GM13976 (cell line): ENCODE measurements at regions not wholly inside any gene's neighbourhood (a gene's known extent, or its start where the extent isn't known, plus 50 kb on each side); places are given as distances from the start of the nearest gene placed in this dataset.

Source experiments
- DNase-seq: peaks from one replicate; pipeline ENCODE4 v3.0.0; 2012; ENCODE audit warnings: low spot score
- in situ Hi-C: fragments of 300-500 bp; cut with MboI; formaldehyde crosslinking; loops from one replicate; pipeline ENCODE4 v1.12.0; 2022; ENCODE audit warnings: low sequenced_read_pairs, mixed read lengths, inconsistent platforms; ENCODE audit not compliant: unreplicated experiment
- TF ChIP-seq, protein P1 (sequence below): IDR thresholded peaks from 2 replicates; pipeline ENCODE4 v1.5.1; 2012; ENCODE audit warnings: borderline replicate concordance, mild to moderate bottlenecking; ENCODE audit not compliant: insufficient read depth; ENCODE audit errors: extremely low read depth, missing control alignments, control extremely low read depth

DNA sequence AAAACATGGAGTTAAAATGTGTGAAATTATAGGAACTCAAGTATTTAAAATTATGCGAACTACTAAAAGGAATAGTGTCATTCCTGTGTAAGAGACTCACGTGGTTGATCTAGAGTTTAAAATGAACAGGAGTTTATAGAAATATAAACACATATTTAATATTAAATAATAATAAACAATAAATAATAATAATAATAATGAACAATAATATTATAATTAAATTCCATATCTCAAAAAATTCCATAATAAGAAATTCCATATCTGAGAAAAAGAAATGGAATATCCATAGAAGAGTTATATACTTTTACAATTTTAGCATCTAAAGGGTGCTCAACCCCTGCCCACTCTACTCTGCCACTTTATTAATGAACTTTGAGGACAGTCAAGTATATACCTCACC, 429.6 kb downstream of the TNS3 start:
- in situ Hi-C loops = no loop called here
- DNase-seq = no peak
- TF ChIP-seq, protein P1, sequence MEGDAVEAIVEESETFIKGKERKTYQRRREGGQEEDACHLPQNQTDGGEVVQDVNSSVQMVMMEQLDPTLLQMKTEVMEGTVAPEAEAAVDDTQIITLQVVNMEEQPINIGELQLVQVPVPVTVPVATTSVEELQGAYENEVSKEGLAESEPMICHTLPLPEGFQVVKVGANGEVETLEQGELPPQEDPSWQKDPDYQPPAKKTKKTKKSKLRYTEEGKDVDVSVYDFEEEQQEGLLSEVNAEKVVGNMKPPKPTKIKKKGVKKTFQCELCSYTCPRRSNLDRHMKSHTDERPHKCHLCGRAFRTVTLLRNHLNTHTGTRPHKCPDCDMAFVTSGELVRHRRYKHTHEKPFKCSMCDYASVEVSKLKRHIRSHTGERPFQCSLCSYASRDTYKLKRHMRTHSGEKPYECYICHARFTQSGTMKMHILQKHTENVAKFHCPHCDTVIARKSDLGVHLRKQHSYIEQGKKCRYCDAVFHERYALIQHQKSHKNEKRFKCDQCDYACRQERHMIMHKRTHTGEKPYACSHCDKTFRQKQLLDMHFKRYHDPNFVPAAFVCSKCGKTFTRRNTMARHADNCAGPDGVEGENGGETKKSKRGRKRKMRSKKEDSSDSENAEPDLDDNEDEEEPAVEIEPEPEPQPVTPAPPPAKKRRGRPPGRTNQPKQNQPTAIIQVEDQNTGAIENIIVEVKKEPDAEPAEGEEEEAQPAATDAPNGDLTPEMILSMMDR = no peak

DNA sequence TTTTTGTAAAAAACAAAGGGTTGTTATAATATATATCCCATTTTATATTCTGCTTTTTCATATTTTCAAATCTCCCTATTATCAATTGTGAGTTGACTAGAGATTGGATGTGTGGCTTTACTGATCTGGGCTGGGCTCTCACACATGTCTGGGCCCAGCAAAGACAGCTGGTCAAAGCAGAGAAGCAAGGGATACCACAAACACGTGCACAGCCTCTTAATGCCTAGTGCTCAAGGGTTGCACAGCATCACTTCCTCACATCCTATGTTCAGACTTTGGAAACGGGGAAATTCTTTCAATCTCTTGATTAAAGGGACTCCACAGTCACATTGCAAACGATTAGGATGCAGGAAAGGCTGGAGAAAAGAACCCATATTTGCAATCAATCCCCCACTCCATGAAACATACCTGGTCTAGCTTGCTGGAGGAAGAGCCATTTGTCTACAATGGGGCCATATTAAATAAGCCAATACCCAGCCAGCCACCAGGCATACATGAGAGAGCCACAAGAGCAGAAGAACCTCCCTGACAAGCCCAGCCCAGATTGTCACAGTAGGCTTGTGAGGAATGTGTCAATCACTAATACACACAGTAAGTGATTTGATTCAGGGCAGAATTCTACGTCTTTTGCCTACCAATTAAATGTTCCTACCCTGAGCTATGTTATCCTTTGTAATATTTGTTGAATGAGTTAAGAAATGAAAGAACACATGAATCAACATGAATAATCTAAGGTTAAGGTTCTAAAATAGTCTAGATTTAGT, 431.2 kb downstream of the TNS3 start:
- TF ChIP-seq, protein P1 = no peak
- DNase-seq = no peak
- in situ Hi-C loops = no loop called here

DNA sequence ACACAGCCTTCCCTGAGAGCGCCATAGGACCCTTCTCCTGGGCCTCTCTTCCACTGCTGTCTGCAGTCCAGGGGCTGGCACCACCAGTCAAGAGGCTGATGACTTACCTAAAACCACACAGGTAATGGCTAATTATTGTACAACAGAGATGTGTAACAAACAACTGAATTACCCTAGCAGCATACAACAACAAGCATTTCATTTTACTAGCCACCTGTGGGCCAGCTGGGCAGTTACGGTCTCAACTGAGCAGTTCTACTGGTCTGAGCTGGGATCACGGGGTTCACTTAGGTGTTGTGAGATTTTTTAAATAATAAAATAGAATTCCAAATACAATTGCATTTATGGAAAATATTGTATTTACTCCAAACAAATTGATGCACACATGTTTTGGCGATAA, 431.9 kb downstream of the TNS3 start:
- TF ChIP-seq, protein P1 = no peak
- in situ Hi-C loops = no loop called here
- no peak for DNase-seq

DNA sequence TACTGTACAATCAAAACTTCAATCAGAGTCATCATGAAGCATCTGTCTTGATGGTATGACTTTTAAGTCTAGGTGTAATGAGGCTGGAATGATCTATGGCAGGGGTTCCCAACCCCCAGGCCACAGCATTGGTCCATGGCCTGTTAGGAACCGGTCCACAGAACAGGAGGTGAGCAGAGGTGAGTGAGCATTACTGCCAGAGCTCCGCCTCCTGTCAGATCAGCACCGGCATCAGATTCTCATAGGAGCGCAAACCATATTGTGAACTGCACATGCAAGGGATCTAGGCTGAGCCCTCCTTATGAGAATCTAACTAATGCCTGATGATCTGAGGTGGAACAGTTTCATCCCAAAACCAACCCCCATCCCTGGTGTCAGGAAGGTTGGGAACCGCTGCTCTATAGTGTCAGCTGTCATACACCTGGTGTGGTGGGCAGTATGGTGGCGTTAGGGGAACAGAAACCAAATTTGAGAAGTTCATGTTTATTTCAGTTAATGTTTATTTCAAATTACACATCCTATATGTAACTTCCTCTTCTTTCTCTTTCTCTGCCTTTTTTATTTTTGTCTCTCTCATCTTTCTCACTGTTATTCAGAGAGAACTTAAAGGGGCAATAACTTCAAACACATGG, 432.6 kb downstream of the TNS3 start:
- no peak for DNase-seq
- in situ Hi-C loops = no loop called here
- TF ChIP-seq, protein P1 = no peak

DNA sequence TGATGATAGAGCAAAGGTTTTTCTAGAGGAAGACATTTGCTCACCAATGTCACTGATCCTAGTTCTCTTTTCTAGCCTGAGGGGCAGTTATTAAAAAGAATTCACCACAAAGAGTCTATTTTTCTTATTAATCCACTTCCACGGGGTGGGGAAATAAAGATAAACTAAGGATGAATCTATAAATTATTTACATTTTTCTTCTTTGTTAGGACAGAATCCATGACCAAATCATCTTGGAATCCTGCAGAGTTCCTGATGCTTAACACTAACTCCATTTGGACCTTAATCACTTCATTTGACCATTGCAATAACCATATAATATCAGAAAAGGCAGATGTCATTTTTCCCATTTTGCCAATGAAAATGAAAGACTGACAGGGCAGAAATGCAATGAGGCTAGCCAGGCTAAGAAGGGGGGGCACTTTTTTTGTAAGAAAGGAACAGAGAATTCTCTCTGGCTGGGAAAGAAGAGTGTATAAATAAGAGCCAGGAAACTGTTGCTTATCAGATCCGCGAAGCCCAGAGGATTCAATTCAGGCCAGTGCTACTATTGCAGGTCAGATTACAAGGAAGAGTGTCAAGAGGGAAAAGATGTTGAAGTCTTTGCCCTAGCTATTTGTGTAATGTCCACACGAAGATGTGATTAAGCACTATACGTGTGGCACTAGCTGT, 433.2 kb downstream of the TNS3 start:
- DNase-seq = no peak
- TF ChIP-seq, protein P1 = no peak
- in situ Hi-C loops = no loop called here

DNA sequence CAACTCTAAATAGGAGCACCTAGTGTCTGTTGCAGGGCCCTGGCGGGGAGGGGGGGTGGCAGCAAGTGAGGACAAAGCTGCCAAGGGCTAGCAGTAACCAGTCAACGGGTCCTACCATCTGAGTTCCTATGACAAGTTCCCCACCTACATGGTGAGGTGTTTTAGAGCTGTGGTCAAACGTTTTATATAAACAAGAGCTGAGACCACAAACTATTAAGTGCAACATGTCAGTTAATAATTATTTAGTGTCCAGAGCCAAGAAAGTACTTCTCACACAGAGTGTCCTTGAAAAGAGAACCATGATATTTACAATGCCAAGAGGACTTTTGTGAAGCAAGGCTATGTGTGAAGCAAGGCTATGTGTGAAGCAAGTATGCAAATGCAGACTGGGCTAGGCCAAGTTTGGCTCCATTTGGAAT, 434.7 kb downstream of the TNS3 start:
- TF ChIP-seq, protein P1 = no peak
- no peak for DNase-seq
- in situ Hi-C loops = no loop called here
